Endothelial cell (in vitro differentiated cells): ENCODE measurements at regions not wholly inside any gene's neighbourhood (a gene's known extent, or its start where the extent isn't known, plus 50 kb on each side); places are given as distances from the start of the nearest gene placed in this dataset.
"Not testable (repeated sequence)": the region's sequence is repeated elsewhere in the genome, so short reads cannot be mapped to it uniquely, and the experiment has no call there.

Experiments used
- DNase-seq: peaks from one replicate; pipeline ENCODE4 v3.0.0; 2021; ENCODE audit warnings: low spot score
- H3K27ac Mint-ChIP-seq: one replicate; pipeline ENCODE4 v1.8.0; 2021; ENCODE audit warnings: mixed read lengths, inconsistent platforms; ENCODE audit not compliant: unreplicated experiment
- H3K27me3 Mint-ChIP-seq: one replicate; pipeline ENCODE4 v1.8.0; 2021; ENCODE audit warnings: mild to moderate bottlenecking, moderate library complexity, mixed read lengths, inconsistent platforms; ENCODE audit not compliant: unreplicated experiment
- H3K36me3 Mint-ChIP-seq: one replicate; pipeline ENCODE4 v1.8.0; 2021; ENCODE audit warnings: mild to moderate bottlenecking, low read depth, mixed read lengths, inconsistent platforms; ENCODE audit not compliant: unreplicated experiment
- H3K4me1 Mint-ChIP-seq: one replicate; pipeline ENCODE4 v1.8.0; 2021; ENCODE audit warnings: mild to moderate bottlenecking, mixed read lengths, inconsistent platforms; ENCODE audit not compliant: unreplicated experiment
- H3K4me3 Mint-ChIP-seq: one replicate; pipeline ENCODE4 v1.8.0; 2021; ENCODE audit warnings: mild to moderate bottlenecking, mixed read lengths, inconsistent platforms; ENCODE audit not compliant: unreplicated experiment
- H3K9me3 Mint-ChIP-seq: one replicate; pipeline ENCODE4 v1.8.0; 2021; ENCODE audit warnings: mixed read lengths, inconsistent platforms; ENCODE audit not compliant: unreplicated experiment
- TF ChIP-seq, protein P1 (sequence below): fragments of 200-600 bp; sonication (generic); IDR thresholded peaks from one replicate; pipeline ENCODE4 v1.5.0; 2021; ENCODE audit warnings: antibody characterized with exemption; ENCODE audit not compliant: unreplicated experiment

DNA sequence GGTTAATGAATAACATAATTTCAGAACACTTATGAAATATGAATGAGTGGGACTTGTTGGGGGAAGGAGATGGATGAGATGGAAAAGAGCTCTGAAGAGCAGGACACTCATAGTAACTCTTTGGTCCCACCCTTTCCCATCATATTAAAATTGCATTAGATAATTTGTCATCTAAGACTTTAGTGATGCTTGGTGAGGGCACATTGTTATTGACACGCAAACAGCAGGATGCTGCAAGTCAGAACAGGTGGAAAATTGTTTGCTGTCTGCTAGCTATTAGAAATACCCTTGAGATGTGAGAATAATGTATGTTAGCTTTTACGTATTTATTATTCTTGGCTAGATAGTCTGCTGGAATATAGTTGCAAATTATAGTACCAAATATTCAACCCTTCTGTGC lies 75.7 kb downstream of the TANC2 start:
- H3K27ac Mint-ChIP-seq, result no peak overlapping the region
- no peaks in the 10 kb centered on the region for H3K9me3 Mint-ChIP-seq
- H3K27me3 Mint-ChIP-seq, result no peaks in the 10 kb centered on the region

DNA sequence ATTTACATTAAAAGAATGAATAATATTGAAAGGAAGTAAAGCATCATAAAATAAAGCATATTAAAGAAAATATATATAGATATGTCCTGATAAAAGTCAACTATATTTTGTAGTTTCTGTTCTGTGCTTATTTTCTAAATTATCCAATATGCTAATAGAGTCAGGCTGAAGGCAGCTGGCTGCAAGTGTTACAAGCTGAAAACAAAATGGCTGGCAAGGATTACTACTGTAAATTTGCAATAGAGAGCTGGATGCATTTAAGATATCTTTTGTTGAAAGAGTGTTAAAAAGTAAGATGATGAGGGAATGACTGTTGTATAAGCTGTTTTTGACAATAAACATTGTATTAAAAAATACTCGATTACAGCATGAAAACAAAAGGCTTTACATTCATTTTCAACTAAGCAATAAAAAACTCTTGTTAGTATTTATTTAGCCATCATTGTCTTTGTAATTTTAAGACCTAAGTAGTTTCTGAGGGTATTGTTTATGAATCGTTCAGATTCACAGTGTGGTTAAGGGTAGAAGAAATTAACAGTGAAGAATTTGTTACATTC lies 76.3 kb downstream of the TANC2 start:
- H3K36me3 Mint-ChIP-seq, result no peaks in the 10 kb centered on the region
- H3K4me3 Mint-ChIP-seq, result no peak overlapping the region
- H3K27ac Mint-ChIP-seq, result no peak overlapping the region
- TF ChIP-seq, protein P1, sequence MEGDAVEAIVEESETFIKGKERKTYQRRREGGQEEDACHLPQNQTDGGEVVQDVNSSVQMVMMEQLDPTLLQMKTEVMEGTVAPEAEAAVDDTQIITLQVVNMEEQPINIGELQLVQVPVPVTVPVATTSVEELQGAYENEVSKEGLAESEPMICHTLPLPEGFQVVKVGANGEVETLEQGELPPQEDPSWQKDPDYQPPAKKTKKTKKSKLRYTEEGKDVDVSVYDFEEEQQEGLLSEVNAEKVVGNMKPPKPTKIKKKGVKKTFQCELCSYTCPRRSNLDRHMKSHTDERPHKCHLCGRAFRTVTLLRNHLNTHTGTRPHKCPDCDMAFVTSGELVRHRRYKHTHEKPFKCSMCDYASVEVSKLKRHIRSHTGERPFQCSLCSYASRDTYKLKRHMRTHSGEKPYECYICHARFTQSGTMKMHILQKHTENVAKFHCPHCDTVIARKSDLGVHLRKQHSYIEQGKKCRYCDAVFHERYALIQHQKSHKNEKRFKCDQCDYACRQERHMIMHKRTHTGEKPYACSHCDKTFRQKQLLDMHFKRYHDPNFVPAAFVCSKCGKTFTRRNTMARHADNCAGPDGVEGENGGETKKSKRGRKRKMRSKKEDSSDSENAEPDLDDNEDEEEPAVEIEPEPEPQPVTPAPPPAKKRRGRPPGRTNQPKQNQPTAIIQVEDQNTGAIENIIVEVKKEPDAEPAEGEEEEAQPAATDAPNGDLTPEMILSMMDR, result no peak
- DNase-seq, result no peak
- no peaks in the 10 kb centered on the region for H3K9me3 Mint-ChIP-seq
- peaks cover 2% of the 10 kb centered on the region for H3K4me1 Mint-ChIP-seq
- H3K27me3 Mint-ChIP-seq, result no peaks in the 10 kb centered on the region

More for the DNA sequence above, 75.7 kb downstream of the TANC2 start:
- DNase-seq, result no peak
- Mint-ChIP-seq H3K36me3 (no peaks in the 10 kb centered on the region), H3K4me3 (no peak overlapping the region), H3K4me1 (peaks cover 2% of the 10 kb centered on the region)
- TF ChIP-seq, protein P1, result no peak

DNA sequence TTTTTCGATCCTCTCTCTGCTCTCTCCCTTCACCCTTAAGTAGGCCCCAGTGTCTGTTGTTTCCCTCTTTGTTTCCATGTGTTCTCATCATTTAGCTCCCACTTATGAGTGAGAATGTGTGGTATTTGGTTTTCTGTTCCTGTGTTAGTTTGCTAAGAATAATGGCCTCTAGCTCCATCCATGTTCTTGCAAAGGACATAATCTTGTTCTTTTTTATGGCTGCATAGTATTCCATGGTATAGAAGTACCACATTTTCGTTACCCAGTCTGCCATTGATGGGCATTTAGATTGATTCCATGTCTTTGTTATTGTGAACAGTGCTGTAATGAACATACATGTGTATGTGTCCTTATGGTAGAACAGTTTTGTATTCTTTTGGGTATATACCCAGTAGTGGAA lies 91.5 kb downstream of the TANC2 start:
- H3K9me3 Mint-ChIP-seq, H3K4me1 Mint-ChIP-seq, H3K27me3 Mint-ChIP-seq, H3K27ac Mint-ChIP-seq, H3K36me3 Mint-ChIP-seq, DNase-seq, H3K4me3 Mint-ChIP-seq: not testable (repeated sequence)

DNA sequence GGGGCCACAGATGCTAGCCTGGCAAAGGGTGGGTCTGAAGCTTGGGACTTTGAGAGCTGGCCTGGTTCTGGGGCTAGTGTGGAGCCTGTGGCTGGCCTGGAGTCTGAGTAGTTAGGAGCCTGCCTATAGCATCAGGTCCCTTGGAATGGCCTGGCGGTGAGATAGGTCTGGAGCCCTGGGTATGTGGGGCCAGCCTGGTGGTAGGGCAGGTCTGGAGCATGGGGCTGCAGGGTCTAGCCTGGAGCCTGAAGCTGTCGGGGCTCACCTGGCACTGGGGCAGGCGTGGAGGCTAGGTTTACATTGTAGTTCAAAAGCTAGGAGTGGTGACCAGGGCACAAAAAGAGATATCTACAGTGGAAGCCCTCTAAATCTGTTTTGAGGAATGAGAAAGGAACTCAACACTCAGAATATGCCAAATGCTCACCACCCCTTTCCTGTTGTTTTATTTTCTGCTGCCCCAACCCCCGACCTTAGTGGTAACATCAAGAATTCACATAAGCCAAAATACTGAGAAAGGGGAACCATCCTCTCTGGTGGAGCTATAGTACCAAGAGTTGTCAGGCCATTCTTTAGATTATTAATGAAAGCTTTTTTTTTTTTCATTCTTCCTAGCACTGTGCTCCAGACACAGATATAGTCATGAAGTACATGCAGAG lies 100.3 kb downstream of the TANC2 start:
- no peak overlapping the region for H3K27ac Mint-ChIP-seq
- H3K27me3 Mint-ChIP-seq, result no peaks in the 10 kb centered on the region
- TF ChIP-seq, protein P1, result no peak
- no peaks in the 10 kb centered on the region for H3K36me3 Mint-ChIP-seq
- H3K4me3 Mint-ChIP-seq, result no peak overlapping the region
- H3K4me1 Mint-ChIP-seq, result peaks cover 11% of the 10 kb centered on the region
- no peak for DNase-seq
- H3K9me3 Mint-ChIP-seq, result no peaks in the 10 kb centered on the region

DNA sequence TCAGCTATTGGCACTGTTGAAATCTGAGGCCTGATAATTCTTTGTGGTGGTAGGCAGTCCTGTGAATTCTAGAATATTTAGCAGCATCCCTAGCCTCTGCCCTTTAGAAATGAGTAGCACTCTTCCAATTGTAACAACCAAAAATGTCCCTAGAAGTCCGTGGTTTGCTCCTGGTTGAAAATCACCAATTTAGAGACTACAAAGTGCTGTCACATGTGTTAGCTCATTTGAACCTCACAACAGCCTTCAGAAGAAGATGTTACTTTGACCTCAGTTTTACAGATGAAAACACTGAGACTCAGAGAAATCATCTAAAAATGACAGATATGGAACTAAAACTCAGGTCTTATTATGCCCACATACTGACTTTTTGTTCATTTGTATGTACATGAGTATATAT lies 103.2 kb downstream of the TANC2 start:
- TF ChIP-seq, protein P1, result no peak
- Mint-ChIP-seq H3K27me3 (no peaks in the 10 kb centered on the region), H3K4me3 (no peak overlapping the region), H3K27ac (no peak overlapping the region), H3K36me3 (no peaks in the 10 kb centered on the region), H3K9me3 (no peaks in the 10 kb centered on the region), H3K4me1 (peaks cover 11% of the 10 kb centered on the region)
- no peak for DNase-seq
